MM.1S (cell line): ENCODE measurements at regions not wholly inside any gene's neighbourhood (a gene's known extent, or its start where the extent isn't known, plus 50 kb on each side); places are given as distances from the start of the nearest gene placed in this dataset.

Source experiments
- DNase-seq: peaks from one replicate; pipeline ENCODE4 v3.0.0-alpha.2; 2015
- H2AFZ ChIP-seq: fragments of 300-600 bp; sonication (generic); 2 replicates; pipeline ENCODE4 v1.6.0; 2016; ENCODE audit warnings: antibody characterized with exemption, low read length
- H3F3A ChIP-seq: fragments of 300-600 bp; sonication (generic); 2 replicates; pipeline ENCODE4 v1.6.1; 2016; ENCODE audit warnings: mild to moderate bottlenecking, antibody characterized with exemption, low read length, moderate library complexity, mixed read lengths; ENCODE audit not compliant: insufficient read depth
- H3K27ac ChIP-seq: fragments of 300-600 bp; sonication (generic); 2 replicates; pipeline ENCODE4 v1.5.1; 2016; ENCODE audit warnings: mild to moderate bottlenecking, low read length
- H3K27me3 ChIP-seq: fragments of 300-600 bp; sonication (generic); replicated peaks from 2 replicates; pipeline ENCODE4 v1.6.0; 2016; ENCODE audit warnings: low read length; ENCODE audit not compliant: insufficient read depth
- H3K36me3 ChIP-seq: fragments of 300-600 bp; sonication (generic); replicated peaks from 2 replicates; pipeline ENCODE4 v1.6.1; 2016; ENCODE audit warnings: mild to moderate bottlenecking, low read length, mixed read lengths; ENCODE audit not compliant: insufficient read depth
- H3K4me1 ChIP-seq: fragments of 300-600 bp; sonication (generic); 2 replicates; pipeline ENCODE4 v1.6.1; 2016; ENCODE audit warnings: low read length, mixed read lengths
- H3K4me2 ChIP-seq: fragments of 300-600 bp; sonication (generic); 2 replicates; pipeline ENCODE4 v1.6.0; 2016; ENCODE audit warnings: low read depth, low read length
- H3K4me3 ChIP-seq: fragments of 300-600 bp; sonication (generic); 2 replicates; pipeline ENCODE4 v1.5.1; 2016; ENCODE audit warnings: low read length, mixed read lengths
- H3K79me2 ChIP-seq: fragments of 300-600 bp; sonication (generic); 2 replicates; pipeline ENCODE4 v1.6.1; 2016; ENCODE audit warnings: mixed run types, low read length, mixed read lengths
- H3K9ac ChIP-seq: fragments of 300-600 bp; sonication (generic); 2 replicates; pipeline ENCODE4 v1.6.1; 2016; ENCODE audit warnings: low read length, mixed read lengths
- H3K9me2 ChIP-seq: fragments of 300-600 bp; sonication (generic); replicated peaks from 2 replicates; pipeline ENCODE4 v1.6.1; 2016; ENCODE audit warnings: mild to moderate bottlenecking, low read length, mixed read lengths; ENCODE audit not compliant: insufficient read depth
- H3K9me3 ChIP-seq: fragments of 300-600 bp; sonication (generic); replicated peaks from 2 replicates; pipeline ENCODE4 v1.6.1; 2016; ENCODE audit warnings: mild to moderate bottlenecking, low read length, mixed read lengths; ENCODE audit not compliant: insufficient read depth
- H4K20me1 ChIP-seq: fragments of 300-600 bp; sonication (generic); 2 replicates; pipeline ENCODE4 v1.6.1; 2016; ENCODE audit warnings: mild to moderate bottlenecking, low read length, moderate library complexity, mixed read lengths; ENCODE audit not compliant: insufficient read depth
- EZH2 ChIP-seq: fragments of 300-600 bp; sonication (generic); optimal IDR thresholded peaks from 2 replicates; pipeline ENCODE3; 2017; ENCODE audit warnings: low read depth, mild to moderate bottlenecking, antibody characterized with exemption, low read length, mixed read lengths
- EZH2phosphoT487 ChIP-seq: fragments of 300-600 bp; sonication (generic); IDR thresholded peaks from 2 replicates; pipeline ENCODE4 v1.6.1; 2018; ENCODE audit warnings: antibody characterized with exemption, low read length
- TF ChIP-seq, protein P1 (sequence below): fragments of 300-600 bp; sonication (generic); IDR thresholded peaks from 2 replicates; pipeline ENCODE4 v1.5.1; 2016; ENCODE audit warnings: antibody characterized with exemption, low read length, mixed read lengths

DNA sequence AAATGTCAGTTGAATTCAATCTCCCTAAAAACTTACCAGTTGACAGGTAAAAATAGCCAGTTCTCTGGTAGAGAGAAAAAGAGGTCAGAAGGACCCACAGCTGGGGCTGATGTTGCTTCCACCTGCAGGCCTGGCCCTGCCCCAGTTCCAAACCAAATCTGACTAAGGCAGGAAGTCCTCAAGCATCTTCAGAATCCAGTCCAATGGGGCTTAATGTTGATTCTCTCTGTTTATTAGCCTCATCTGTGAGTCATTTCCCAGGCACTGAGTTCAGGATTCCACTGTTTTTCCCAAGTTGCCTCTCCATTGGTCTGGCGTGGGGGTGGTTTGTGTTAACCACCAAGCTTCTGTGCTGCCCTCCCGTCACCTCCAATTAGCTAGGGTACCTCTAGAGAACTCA, 601.8 kb downstream of the INSC start:
- Histone ChIP-seq H3K36me3 (no peaks in the 10 kb centered on the region), H3K9ac (no peak overlapping the region), H4K20me1 (no peaks in the 10 kb centered on the region), H3K9me2 (no peaks in the 10 kb centered on the region), H3K4me2 (no peak overlapping the region), H3K4me3 (no peak overlapping the region), H3K27ac (no peak overlapping the region), H3K9me3 (no peaks in the 10 kb centered on the region), H3K79me2 (no peaks in the 10 kb centered on the region), H3K27me3 (no peaks in the 10 kb centered on the region), H3F3A (no peaks in the 10 kb centered on the region), H2AFZ (no peak overlapping the region), H3K4me1 (no peaks in the 10 kb centered on the region)
- no peak for DNase-seq
- TF ChIP-seq EZH2 (no peak), EZH2phosphoT487 (no peak)
- TF ChIP-seq, protein P1, sequence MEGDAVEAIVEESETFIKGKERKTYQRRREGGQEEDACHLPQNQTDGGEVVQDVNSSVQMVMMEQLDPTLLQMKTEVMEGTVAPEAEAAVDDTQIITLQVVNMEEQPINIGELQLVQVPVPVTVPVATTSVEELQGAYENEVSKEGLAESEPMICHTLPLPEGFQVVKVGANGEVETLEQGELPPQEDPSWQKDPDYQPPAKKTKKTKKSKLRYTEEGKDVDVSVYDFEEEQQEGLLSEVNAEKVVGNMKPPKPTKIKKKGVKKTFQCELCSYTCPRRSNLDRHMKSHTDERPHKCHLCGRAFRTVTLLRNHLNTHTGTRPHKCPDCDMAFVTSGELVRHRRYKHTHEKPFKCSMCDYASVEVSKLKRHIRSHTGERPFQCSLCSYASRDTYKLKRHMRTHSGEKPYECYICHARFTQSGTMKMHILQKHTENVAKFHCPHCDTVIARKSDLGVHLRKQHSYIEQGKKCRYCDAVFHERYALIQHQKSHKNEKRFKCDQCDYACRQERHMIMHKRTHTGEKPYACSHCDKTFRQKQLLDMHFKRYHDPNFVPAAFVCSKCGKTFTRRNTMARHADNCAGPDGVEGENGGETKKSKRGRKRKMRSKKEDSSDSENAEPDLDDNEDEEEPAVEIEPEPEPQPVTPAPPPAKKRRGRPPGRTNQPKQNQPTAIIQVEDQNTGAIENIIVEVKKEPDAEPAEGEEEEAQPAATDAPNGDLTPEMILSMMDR, result no peak

DNA sequence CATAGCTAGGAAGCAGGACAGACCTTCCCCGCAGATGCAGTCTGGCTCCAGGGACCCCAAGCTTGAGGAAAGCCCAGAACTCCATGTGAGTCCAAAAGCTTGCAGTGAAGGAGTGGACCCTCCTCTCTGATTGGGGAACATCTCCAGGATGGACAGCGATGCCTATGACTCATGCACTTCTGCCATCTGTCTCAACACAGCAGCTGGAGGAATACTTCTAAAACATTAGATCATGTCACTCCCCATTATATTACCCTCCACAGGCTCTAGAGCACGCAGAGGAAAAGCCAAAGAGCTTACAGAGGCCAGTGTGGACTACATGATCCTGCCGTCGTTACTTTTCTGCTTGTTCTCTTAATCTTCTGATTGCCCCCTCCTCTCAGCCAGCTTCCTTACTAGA, 605.7 kb downstream of the INSC start:
- Histone ChIP-seq H3K27me3 (no peaks in the 10 kb centered on the region), H3K9me3 (no peaks in the 10 kb centered on the region), H3K4me1 (no peaks in the 10 kb centered on the region), H3K27ac (no peak overlapping the region), H3K9me2 (no peaks in the 10 kb centered on the region), H3F3A (no peaks in the 10 kb centered on the region), H2AFZ (no peak overlapping the region), H3K4me2 (no peak overlapping the region), H3K4me3 (no peak overlapping the region), H3K79me2 (no peaks in the 10 kb centered on the region), H3K36me3 (no peaks in the 10 kb centered on the region), H4K20me1 (no peaks in the 10 kb centered on the region), H3K9ac (no peak overlapping the region)
- TF ChIP-seq, protein P1, result no peak
- TF ChIP-seq EZH2 (no peak), EZH2phosphoT487 (no peak)
- DNase-seq, result no peak

DNA sequence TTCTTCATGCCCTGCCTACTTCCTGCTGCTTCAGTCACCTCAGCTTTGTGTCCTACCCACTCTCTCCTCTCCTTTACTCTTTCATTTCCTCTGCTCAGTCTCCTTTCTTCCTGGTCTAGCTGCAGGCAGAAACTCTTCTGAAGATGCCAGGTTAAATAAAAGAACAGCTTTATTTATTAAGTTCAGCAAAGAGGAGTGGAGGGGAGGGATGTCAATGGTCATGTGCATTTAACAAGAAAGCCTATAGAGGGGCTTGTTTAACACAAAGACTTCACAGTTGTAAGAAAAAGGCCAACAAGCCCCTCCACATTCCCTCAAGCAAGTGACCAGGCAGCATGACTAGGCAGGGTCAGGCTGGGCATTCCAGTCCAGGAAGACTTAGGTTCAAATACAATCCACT, 609.2 kb downstream of the INSC start:
- no peak for DNase-seq
- TF ChIP-seq, protein P1, result no peak
- TF ChIP-seq EZH2phosphoT487, result no peak
- no peak for TF ChIP-seq EZH2

More for the DNA sequence above, 609.2 kb downstream of the INSC start:
- no peaks in the 10 kb centered on the region for H3K27me3 ChIP-seq
- H3K9me2 ChIP-seq, result no peaks in the 10 kb centered on the region
- H3K4me3 ChIP-seq, result no peak overlapping the region
- no peak overlapping the region for H3K9ac ChIP-seq
- no peaks in the 10 kb centered on the region for H3K4me1 ChIP-seq
- H3K79me2 ChIP-seq, result no peaks in the 10 kb centered on the region
- no peak overlapping the region for H3K4me2 ChIP-seq
- no peaks in the 10 kb centered on the region for H3K9me3 ChIP-seq
- no peak overlapping the region for H3K27ac ChIP-seq
- H3K36me3 ChIP-seq, result no peaks in the 10 kb centered on the region
- no peaks in the 10 kb centered on the region for H4K20me1 ChIP-seq
- H3F3A ChIP-seq, result no peaks in the 10 kb centered on the region
- H2AFZ ChIP-seq, result no peak overlapping the region
